Cardiac fibroblast (primary cell): ENCODE measurements at regions not wholly inside any gene's neighbourhood (a gene's known extent, or its start where the extent isn't known, plus 50 kb on each side); places are given as distances from the start of the nearest gene placed in this dataset.

ENCODE experiments used
- DNase-seq, 2 donors: peaks; one replicate each; pipeline versions ENCODE4 v3.0.0 to v3.0.0-alpha.2; 2010; ENCODE audit warnings: low read depth in 2 of 2
- H3K4me3 ChIP-seq, 2 donors: replicated peaks in 1 of 2; 1 replicate in 1 of 2; 2 replicates in 1 of 2; pipeline ENCODE4 v1.5.1; 2011; ENCODE audit warnings: low read depth in 2 of 2, low read length in 2 of 2, mild to moderate bottlenecking in 2 of 2, moderate library complexity in 1 of 2
- TF ChIP-seq, protein P1 (sequence below): IDR thresholded peaks from one replicate; pipeline ENCODE4 v1.5.1; 2011; ENCODE audit warnings: low read depth, mild to moderate bottlenecking, low read length, inconsistent platforms

DNA sequence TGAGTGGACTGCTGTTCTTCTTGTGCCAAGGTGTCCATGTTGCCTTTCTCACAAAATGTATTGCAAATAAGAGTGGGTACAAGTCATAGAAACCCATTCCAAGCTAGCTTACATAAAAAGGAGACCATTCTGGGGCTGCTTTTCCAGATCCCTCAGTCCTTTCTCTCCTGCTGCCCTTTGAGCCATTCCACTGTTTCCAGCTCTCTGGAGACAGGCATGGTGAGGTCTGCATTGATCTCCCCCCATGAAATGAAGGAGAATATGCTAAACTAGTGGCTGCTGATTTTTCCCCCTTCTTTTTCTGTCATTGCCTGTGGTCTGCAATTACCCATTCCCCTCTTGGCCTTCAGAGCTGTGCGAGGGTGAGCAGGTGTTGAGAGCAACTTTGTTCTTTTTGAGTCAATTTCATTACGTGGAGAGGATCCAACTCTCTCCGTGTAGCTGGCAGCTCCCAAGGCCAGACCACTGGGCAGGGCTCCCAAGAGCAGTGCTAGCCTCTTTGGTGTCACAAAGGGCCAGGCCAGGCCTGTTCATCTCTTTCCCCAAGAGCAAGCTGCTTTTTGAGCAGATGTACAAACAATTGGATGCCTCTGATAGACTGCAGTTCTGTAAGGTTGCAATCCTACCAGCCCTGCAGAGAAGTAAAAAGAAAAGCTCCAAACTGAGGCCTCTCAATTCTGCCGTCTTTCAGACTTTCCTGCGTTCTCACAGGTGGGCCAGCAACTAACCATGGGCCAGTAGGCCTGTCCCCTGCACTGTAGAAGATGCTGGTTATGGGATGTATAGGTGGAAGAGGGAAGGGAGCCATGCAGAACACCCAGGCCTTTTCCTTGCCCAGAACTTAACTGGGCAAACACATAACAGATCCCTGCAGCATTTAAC is 96.1 kb upstream of the ARMC2 start:
- H3K4me3 ChIP-seq = no peak overlapping the region
- TF ChIP-seq, protein P1, sequence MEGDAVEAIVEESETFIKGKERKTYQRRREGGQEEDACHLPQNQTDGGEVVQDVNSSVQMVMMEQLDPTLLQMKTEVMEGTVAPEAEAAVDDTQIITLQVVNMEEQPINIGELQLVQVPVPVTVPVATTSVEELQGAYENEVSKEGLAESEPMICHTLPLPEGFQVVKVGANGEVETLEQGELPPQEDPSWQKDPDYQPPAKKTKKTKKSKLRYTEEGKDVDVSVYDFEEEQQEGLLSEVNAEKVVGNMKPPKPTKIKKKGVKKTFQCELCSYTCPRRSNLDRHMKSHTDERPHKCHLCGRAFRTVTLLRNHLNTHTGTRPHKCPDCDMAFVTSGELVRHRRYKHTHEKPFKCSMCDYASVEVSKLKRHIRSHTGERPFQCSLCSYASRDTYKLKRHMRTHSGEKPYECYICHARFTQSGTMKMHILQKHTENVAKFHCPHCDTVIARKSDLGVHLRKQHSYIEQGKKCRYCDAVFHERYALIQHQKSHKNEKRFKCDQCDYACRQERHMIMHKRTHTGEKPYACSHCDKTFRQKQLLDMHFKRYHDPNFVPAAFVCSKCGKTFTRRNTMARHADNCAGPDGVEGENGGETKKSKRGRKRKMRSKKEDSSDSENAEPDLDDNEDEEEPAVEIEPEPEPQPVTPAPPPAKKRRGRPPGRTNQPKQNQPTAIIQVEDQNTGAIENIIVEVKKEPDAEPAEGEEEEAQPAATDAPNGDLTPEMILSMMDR = no peak
- DNase-seq = no peak

DNA sequence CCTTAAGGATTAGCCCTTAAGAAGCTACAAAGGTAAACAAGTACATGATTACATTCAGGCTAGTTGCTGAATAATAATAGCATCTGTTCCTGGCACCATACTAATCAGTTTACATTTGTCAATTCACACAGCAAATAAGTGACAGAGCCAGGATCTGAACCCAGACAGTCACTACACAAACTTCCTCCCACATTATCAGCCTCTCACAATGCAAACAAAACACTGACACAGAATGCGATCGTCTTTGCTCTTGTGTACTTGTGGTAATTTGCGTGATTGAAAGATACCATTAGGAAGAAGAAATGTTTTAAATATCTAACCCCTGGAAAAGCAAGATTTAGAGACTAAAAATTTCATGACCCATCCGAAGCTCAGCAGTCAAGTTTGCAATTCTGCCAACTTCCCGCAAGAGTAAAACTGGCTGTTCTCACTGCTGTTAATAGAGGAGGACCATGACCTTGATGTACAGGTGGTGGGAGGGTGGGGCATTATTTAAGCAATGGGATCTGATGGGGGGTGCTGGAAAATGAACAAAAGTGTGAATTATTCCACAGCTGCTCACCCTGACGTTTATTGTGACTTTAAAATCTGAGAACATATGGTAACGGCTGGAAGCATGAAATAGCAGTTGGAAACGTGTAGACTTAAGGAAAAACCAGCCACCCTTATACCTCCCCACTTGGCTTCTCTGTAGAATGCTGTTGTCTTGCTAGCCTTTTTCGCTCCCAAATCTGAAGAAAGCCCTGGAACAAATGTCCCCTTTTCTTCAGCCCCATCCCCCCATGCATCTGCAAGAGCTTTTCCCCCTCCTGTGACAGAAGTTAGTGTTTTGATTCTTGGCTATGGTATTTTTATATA is 95.3 kb upstream of the ARMC2 start:
- TF ChIP-seq, protein P1 = no peak
- H3K4me3 ChIP-seq = no peak overlapping the region
- no peak for DNase-seq

DNA sequence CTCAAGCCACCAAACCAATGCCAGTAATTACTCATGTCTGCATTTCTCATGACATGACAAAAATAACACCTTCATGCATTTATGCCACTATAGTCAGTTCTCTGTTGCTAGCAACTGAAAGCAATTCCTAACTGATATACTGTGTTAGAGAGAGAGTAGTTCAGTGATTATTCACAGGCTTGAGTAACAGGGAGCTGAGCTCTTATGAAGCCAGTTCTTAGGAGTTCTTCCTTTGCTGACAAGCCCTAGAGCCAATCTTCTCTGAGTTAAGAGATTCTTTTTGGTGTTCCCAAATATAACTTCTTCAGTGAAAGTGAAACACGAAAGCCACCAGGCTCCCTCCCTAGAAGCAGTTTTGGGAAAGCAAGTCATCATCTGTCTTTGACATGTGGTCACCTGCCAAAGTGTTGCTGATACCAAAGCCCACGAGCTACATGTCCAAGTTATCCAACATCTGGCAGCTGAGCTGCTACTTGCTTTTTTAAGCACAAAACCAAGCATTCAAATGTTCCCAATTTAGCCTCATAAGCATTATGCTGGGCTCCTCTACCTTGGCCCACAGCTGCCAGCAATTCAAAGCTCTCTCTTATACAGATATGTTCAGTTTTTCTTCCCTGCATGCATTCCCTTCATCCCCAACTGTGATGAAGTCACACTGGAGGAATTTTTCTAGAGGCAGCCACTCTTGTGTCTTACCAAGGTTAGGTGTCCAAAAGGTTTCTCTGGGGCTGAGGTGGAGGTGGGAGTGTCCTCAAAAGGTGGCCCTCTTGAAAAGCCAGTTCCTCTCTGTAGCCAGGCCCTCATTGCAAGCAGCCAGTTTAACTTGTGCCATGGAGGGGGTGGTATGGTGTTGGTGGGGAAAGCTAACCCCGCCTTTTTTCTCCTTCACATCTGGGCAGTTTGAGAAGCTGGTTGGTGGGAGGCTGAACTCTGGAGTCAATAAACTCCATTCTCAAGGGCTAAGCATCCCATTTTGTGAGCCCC is 92.7 kb upstream of the ARMC2 start:
- TF ChIP-seq, protein P1 = no peak

DNA sequence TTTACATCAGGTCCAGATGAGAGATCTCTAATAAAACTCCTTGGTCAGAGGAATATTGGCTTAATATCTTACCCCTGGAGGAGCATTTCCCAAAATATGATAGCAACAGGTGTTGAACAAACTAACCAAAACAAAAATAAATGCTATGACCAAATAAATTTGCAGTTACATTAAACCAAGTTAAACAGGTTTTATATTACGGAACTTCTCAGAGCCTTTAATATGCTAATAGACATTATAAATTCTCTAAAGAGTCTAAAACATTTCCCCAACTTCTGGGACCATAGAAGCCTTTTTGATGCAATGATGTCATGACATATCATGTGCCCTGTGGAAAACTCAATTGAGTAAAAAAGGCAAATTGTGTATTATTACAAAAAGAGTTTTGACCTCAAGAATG is 90.9 kb upstream of the ARMC2 start:
- no peak overlapping the region for H3K4me3 ChIP-seq
- no peak for DNase-seq
- TF ChIP-seq, protein P1 = no peak

More for the DNA sequence above, 92.7 kb upstream of the ARMC2 start:
- H3K4me3 ChIP-seq = no peak overlapping the region
- peak; percentile 46 to 48 for DNase-seq

DNA sequence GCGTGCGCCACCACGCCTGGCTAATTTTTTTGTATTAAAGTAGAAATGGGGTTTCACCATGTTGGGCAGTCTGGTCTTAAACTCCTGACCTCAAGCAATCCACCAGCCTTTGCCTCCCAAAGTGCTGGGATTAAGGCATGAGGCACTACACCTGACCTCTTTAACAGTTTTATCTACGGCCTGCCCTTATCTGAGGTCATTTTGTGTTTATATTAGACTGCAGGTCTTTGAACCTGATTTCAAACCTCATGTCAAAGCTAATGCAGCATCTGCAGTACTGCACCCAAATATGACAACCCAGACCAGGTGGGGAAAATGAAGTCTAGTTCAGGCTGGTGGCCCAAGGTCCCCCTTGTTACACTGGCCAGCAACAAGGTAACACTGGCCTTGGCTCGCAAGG is 89.3 kb upstream of the ARMC2 start:
- H3K4me3 ChIP-seq = no peak overlapping the region
- DNase-seq = no peak
- TF ChIP-seq, protein P1 = no peak
